ENCODE measurements at regions not wholly inside any gene's neighbourhood (a gene's known extent, or its start where the extent isn't known, plus 50 kb on each side); places are given as distances from the start of the nearest gene placed in this dataset.

GRCh38 chr5:135649435-135649834, 70.6 kb upstream of the CXCL14 start:
- no peaks in the 10 kb centered on the region for H3K36me3 Mint-ChIP-seq
- Histone ChIP-seq H3K27ac (ENCODE audit: low read depth, low read length) (no peak overlapping the region), H3K27me3 (ENCODE audit: control insufficient read depth in 2 of 2, insufficient read depth in 2 of 2, low read length in 2 of 2) (no peaks in the 10 kb centered on the region), H3K4me1 (ENCODE audit: control insufficient read depth in 2 of 2, insufficient read depth in 2 of 2, low read length in 2 of 2) (no peaks in the 10 kb centered on the region), H3K9me3 (ENCODE audit: control insufficient read depth in 2 of 3, low read length in 3 of 3) (no peaks in the 10 kb centered on the region), H3K4me3 (ENCODE audit: low read length) (no peak overlapping the region), H3K36me3 (ENCODE audit: control insufficient read depth in 2 of 3, insufficient read depth in 3 of 3, low read length in 3 of 3) (no peaks in the 10 kb centered on the region)
- no peaks in the 10 kb centered on the region for H3K9me3 Mint-ChIP-seq
- no peaks in the 10 kb centered on the region for H3K4me1 Mint-ChIP-seq
- H3K27ac Mint-ChIP-seq = no peak overlapping the region
- DNase-seq (no peak), ATAC-seq (no peak)
- no peak overlapping the region for H3K4me3 Mint-ChIP-seq
- ChIA-PET POLR2A (no interaction called here), CTCF (no interaction called here)
- intact Hi-C loops (cut with micrococcal nuclease) = no loop called here
- H3K27me3 Mint-ChIP-seq = peaks cover 0 to 13% (median 6%) of the 10 kb centered on the region in 5 donors

DNA sequence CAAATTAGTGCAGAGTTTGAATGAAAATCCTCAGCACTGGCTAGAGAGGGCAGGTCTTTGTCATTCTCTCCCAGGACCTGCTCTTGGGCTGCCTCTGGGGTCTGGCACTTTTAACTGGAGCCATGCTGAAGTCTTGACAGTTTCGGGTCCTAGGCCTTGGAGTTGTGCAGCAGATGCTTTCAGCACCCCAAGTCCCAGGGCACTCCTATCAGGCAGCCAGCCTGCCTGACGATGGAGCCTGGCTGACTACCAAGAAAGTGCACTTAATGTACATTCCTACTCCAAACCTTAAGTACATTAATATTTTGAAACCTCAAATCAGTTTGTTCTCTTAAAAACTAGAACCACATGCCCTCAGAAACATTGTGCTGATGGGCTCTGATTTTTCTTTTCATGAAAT, 69.3 kb upstream of the CXCL14 start:
- Mint-ChIP-seq H3K36me3 (no peaks in the 10 kb centered on the region), H3K4me3 (no peak overlapping the region), H3K9me3 (no peaks in the 10 kb centered on the region), H3K27ac (no peak overlapping the region), H3K4me1 (no peaks in the 10 kb centered on the region), H3K27me3 (peaks cover 0 to 13% (median 0%) of the 10 kb centered on the region in 5 donors)
- H3K4me1 ChIP-seq (ENCODE audit: control insufficient read depth in 2 of 2, insufficient read depth in 2 of 2, low read length in 2 of 2) = no peaks in the 10 kb centered on the region
- ATAC-seq (no peak), DNase-seq (no peak)
- ChIA-PET CTCF (no interaction called here), POLR2A (no interaction called here)
- no peaks in the 10 kb centered on the region for H3K27me3 ChIP-seq (ENCODE audit: control insufficient read depth in 2 of 2, insufficient read depth in 2 of 2, low read length in 2 of 2)
- H3K9me3 ChIP-seq (ENCODE audit: control insufficient read depth in 2 of 3, low read length in 3 of 3) = no peaks in the 10 kb centered on the region
- intact Hi-C loops (cut with micrococcal nuclease) = no loop called here
- no peak overlapping the region for H3K4me3 ChIP-seq (ENCODE audit: low read length)
- H3K27ac ChIP-seq (ENCODE audit: low read depth, low read length) = no peak overlapping the region
- H3K36me3 ChIP-seq (ENCODE audit: control insufficient read depth in 2 of 3, insufficient read depth in 3 of 3, low read length in 3 of 3) = no peaks in the 10 kb centered on the region

GRCh38 chr5:135645336-135646180, 66.8 kb upstream of the CXCL14 start:
- H3K4me1 ChIP-seq (ENCODE audit: control insufficient read depth in 2 of 2, insufficient read depth in 2 of 2, low read length in 2 of 2) = no peaks in the 10 kb centered on the region
- ChIA-PET POLR2A (no interaction called here), CTCF (no interaction called here)
- no peak overlapping the region for H3K27ac ChIP-seq (ENCODE audit: low read depth, low read length)
- H3K27me3 ChIP-seq (ENCODE audit: control insufficient read depth in 2 of 2, insufficient read depth in 2 of 2, low read length in 2 of 2) = no peaks in the 10 kb centered on the region
- Mint-ChIP-seq H3K27me3 (peaks cover 0 to 3% (median 0%) of the 10 kb centered on the region in 5 donors), H3K4me3 (no peak overlapping the region), H3K4me1 (no peaks in the 10 kb centered on the region), H3K27ac (no peak overlapping the region), H3K9me3 (no peaks in the 10 kb centered on the region), H3K36me3 (no peaks in the 10 kb centered on the region)
- intact Hi-C loops (cut with micrococcal nuclease) = no loop called here
- DNase-seq (no peak), ATAC-seq (no peak)
- no peak overlapping the region for H3K4me3 ChIP-seq (ENCODE audit: low read length)
- H3K9me3 ChIP-seq (ENCODE audit: control insufficient read depth in 2 of 3, low read length in 3 of 3) = no peaks in the 10 kb centered on the region
- H3K36me3 ChIP-seq (ENCODE audit: control insufficient read depth in 2 of 3, insufficient read depth in 3 of 3, low read length in 3 of 3) = no peaks in the 10 kb centered on the region

- Mint-ChIP-seq H3K36me3 (no peaks in the 10 kb centered on the region), H3K9me3 (no peaks in the 10 kb centered on the region), H3K4me3 (no peak overlapping the region), H3K4me1 (no peaks in the 10 kb centered on the region), H3K27me3 (peaks cover 0 to 4% (median 3%) of the 10 kb centered on the region in 5 donors), H3K27ac (no peak overlapping the region)
- H3K27me3 ChIP-seq (ENCODE audit: control insufficient read depth in 2 of 2, insufficient read depth in 2 of 2, low read length in 2 of 2) = no peaks in the 10 kb centered on the region
- ChIA-PET CTCF (no interaction called here), POLR2A (no interaction called here)
- no peak overlapping the region for H3K27ac ChIP-seq (ENCODE audit: low read depth, low read length)
- no peaks in the 10 kb centered on the region for H3K36me3 ChIP-seq (ENCODE audit: control insufficient read depth in 2 of 3, insufficient read depth in 3 of 3, low read length in 3 of 3)
- no peak for ATAC-seq
- DNase-seq = no peak
- H3K4me3 ChIP-seq (ENCODE audit: low read length) = no peak overlapping the region
- H3K4me1 ChIP-seq (ENCODE audit: control insufficient read depth in 2 of 2, insufficient read depth in 2 of 2, low read length in 2 of 2) = no peaks in the 10 kb centered on the region
- H3K9me3 ChIP-seq (ENCODE audit: control insufficient read depth in 2 of 3, low read length in 3 of 3) = no peaks in the 10 kb centered on the region
- intact Hi-C loops (cut with micrococcal nuclease) = no loop called here
Measured at GRCh38 chr5:135644816-135645215, 66.0 kb upstream of the CXCL14 start.

DNA sequence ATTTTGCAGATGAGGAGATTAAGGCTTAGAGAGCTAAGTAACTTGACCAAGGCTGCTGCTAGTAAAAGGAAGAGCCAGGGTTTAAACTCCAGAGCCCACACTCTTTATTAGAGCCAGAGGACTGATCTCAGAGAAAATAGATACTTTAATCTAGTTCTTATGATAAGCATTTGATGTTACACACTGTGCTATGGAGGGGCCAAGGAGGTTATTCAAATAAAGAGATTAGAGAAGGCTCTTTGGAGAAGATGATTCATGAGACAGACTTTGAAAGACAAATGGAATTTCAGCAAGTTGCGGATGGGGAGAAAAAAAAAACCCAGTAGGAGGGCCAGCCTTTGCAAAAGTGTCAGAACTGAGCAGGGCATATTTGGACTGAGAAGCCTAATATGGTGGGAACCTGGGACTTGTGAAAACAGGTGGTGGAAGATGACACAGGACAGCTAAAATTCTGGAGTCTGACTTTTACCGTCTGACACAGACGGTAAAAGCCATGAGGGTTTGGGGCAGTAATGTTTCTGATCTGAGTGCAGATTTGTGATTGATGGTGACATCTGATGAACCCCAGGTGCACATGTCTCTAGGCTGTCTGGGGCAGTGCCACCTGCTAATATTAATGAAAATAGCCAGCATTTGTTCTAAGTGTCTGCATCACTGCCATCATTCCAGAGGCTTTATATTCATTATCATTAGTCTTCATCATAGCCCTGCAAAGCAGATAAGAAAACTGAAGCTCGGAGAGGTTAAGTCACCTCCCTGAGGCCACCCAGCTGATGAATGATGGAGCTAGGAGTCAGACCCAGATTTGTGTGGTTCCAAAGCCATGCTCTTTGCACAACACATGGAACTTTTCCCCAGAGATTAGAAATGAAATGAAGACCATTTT, 65.3 kb upstream of the CXCL14 start:
- H3K9me3 Mint-ChIP-seq = peaks cover 0 to 2% (median 0%) of the 10 kb centered on the region in 11 donors
- H3K27me3 Mint-ChIP-seq = peaks cover 0 to 10% (median 6%) of the 10 kb centered on the region in 5 donors
- Histone ChIP-seq H3K27ac (ENCODE audit: low read depth, low read length) (no peak overlapping the region), H3K4me3 (ENCODE audit: low read length) (no peak overlapping the region), H3K9me3 (ENCODE audit: control insufficient read depth in 2 of 3, low read length in 3 of 3) (no peaks in the 10 kb centered on the region), H3K36me3 (ENCODE audit: control insufficient read depth in 2 of 3, insufficient read depth in 3 of 3, low read length in 3 of 3) (no peaks in the 10 kb centered on the region), H3K4me1 (ENCODE audit: control insufficient read depth in 2 of 2, insufficient read depth in 2 of 2, low read length in 2 of 2) (no peaks in the 10 kb centered on the region), H3K27me3 (ENCODE audit: control insufficient read depth in 2 of 2, insufficient read depth in 2 of 2, low read length in 2 of 2) (peaks cover 0 to 2% of the 10 kb centered on the region in 2 donors)
- DNase-seq (no peak), ATAC-seq (no peak)
- ChIA-PET POLR2A (no interaction called here), CTCF (no interaction called here)
- H3K27ac Mint-ChIP-seq = no peak overlapping the region
- no peaks in the 10 kb centered on the region for H3K36me3 Mint-ChIP-seq
- no peak overlapping the region for H3K4me3 Mint-ChIP-seq
- no peaks in the 10 kb centered on the region for H3K4me1 Mint-ChIP-seq
- intact Hi-C loops (cut with micrococcal nuclease) = no loop called here

- no peak overlapping the region for H3K4me3 ChIP-seq (ENCODE audit: low read length)
- ATAC-seq (no peak), DNase-seq (no peak)
- Mint-ChIP-seq H3K4me1 (no peaks in the 10 kb centered on the region), H3K36me3 (no peaks in the 10 kb centered on the region), H3K27ac (no peak overlapping the region), H3K27me3 (peaks cover 5 to 15% (median 11%) of the 10 kb centered on the region in 5 donors), H3K9me3 (peaks cover 0 to 2% (median 0%) of the 10 kb centered on the region in 11 donors), H3K4me3 (no peak overlapping the region)
- H3K27ac ChIP-seq (ENCODE audit: low read depth, low read length) = no peak overlapping the region
- ChIA-PET POLR2A (no interaction called here), CTCF (no interaction called here)
- no peaks in the 10 kb centered on the region for H3K4me1 ChIP-seq (ENCODE audit: control insufficient read depth in 2 of 2, insufficient read depth in 2 of 2, low read length in 2 of 2)
- intact Hi-C loops (cut with micrococcal nuclease) = no loop called here
- H3K9me3 ChIP-seq (ENCODE audit: control insufficient read depth in 2 of 3, low read length in 3 of 3) = no peaks in the 10 kb centered on the region
- H3K36me3 ChIP-seq (ENCODE audit: control insufficient read depth in 2 of 3, insufficient read depth in 3 of 3, low read length in 3 of 3) = no peaks in the 10 kb centered on the region
- peaks cover 0 to 3% of the 10 kb centered on the region in 2 donors for H3K27me3 ChIP-seq (ENCODE audit: control insufficient read depth in 2 of 2, insufficient read depth in 2 of 2, low read length in 2 of 2)
Measured at GRCh38 chr5:135642934-135643333, 64.1 kb upstream of the CXCL14 start.

Measured in naive thymus-derived CD4-positive, alpha-beta T cell (primary cell).